Mucosa of stomach (tissue), 1 donor: ENCODE measurements at regions not wholly inside any gene's neighbourhood (a gene's known extent, or its start where the extent isn't known, plus 50 kb on each side); places are given as distances from the start of the nearest gene placed in this dataset.
A peak's percentile ranks its signal among the peaks of the same experiment; 100 is the strongest.
"Not testable (repeated sequence)": the region's sequence is repeated elsewhere in the genome, so short reads cannot be mapped to it uniquely, and the experiment has no call there.

Source experiments
- H3K27me3 ChIP-seq: one replicate; pipeline ENCODE4 v1.7.0; 2013; ENCODE audit warnings: mild to moderate bottlenecking, low read length; ENCODE audit not compliant: control insufficient read depth, insufficient read depth
- H3K36me3 ChIP-seq: one replicate; pipeline ENCODE4 v1.7.0; 2013; ENCODE audit warnings: low read length; ENCODE audit not compliant: control insufficient read depth, insufficient read depth
- H3K4me1 ChIP-seq: one replicate; pipeline ENCODE4 v1.7.0; 2013; ENCODE audit warnings: mild to moderate bottlenecking, low read length; ENCODE audit not compliant: control insufficient read depth, insufficient read depth
- H3K4me3 ChIP-seq: one replicate; pipeline ENCODE4 v1.7.0; 2013; ENCODE audit warnings: low read length
- H3K9ac ChIP-seq: one replicate; pipeline ENCODE4 v1.7.0; 2013; ENCODE audit warnings: mild to moderate bottlenecking, low read length, moderate library complexity
- H3K9me3 ChIP-seq: one replicate; pipeline ENCODE4 v1.7.0; 2013; ENCODE audit warnings: mild to moderate bottlenecking, low read length, moderate library complexity; ENCODE audit not compliant: control insufficient read depth
- donor health status: Pancreatic carcinoma.

GRCh38 chr4:3956165-3956867, 190.1 kb downstream of the ADRA2C start:
- H3K9ac ChIP-seq: peak overlapping the region; percentile 61
- not testable (repeated sequence) for H3K9me3 ChIP-seq, H3K36me3 ChIP-seq, H3K27me3 ChIP-seq, H3K4me3 ChIP-seq, H3K4me1 ChIP-seq

GRCh38 chr4:3961091-3961672, 195.0 kb downstream of the ADRA2C start:
- H3K4me3 ChIP-seq, H3K9me3 ChIP-seq, H3K27me3 ChIP-seq, H3K4me1 ChIP-seq, H3K9ac ChIP-seq, H3K36me3 ChIP-seq: not testable (repeated sequence)

DNA sequence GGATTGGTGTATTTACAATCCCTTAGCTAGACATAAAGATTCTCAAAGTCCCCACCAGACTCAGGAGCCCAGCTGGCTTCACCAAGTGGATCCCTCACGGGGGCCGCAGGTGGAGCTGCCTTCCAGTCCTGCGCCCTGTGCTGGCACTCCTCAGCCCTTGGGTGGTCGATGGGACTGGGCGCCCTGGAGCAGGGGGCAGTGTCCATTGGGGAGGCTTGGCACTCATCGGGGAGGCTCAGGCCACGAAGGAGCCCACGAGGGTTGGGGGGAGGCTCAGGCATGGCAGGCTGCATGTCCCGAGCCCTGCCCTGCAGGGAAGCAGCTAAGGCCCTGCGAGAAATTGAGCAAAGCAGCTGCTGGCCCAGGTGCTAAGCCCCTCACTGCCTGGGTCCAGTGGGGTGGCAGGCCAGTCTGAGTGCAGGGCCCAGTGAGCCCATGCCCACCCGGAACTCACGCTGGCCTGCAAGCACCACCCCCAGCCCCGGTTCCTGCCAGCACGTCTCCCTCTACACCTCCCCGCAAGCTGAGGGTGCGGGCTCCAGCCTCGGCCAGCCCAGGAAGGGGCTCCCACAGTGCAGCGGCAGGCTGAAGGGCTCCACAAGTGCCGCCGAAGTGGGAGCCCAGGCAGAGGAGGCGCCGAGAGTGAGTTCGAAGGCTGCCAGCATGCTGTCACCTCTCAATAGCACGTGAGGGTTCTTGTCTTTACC, 198.5 kb downstream of the ADRA2C start:
- not testable (repeated sequence) for H3K36me3 ChIP-seq, H3K4me1 ChIP-seq, H3K4me3 ChIP-seq, H3K27me3 ChIP-seq, H3K9me3 ChIP-seq, H3K9ac ChIP-seq

- H3K9me3 ChIP-seq, H3K9ac ChIP-seq, H3K36me3 ChIP-seq, H3K27me3 ChIP-seq, H3K4me1 ChIP-seq, H3K4me3 ChIP-seq: not testable (repeated sequence)
Measured at GRCh38 chr4:3967204-3967603, 201.0 kb downstream of the ADRA2C start.

DNA sequence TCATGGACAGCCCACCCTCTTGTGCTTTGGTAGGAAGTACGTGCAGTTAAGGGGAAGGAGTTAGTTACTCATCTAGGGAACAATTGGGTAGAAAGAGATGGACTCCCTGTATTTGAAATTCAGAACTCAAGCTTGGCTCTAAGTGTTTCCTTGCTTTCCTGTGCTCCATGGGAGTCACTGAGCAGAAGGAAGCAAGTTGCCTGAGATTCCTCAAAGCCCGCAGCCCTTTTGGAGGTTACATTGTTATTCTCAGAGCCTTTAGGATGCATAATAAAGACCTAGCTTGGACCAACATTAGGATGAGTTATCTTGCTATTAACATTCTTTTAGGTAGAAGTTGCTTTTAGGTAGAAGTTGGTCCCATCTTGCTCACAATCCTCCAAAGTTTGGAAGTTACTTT, 206.4 kb downstream of the ADRA2C start:
- H3K9ac ChIP-seq, H3K27me3 ChIP-seq, H3K36me3 ChIP-seq, H3K4me1 ChIP-seq, H3K9me3 ChIP-seq, H3K4me3 ChIP-seq: not testable (repeated sequence)

- not testable (repeated sequence) for H3K4me1 ChIP-seq, H3K9ac ChIP-seq, H3K36me3 ChIP-seq, H3K27me3 ChIP-seq, H3K4me3 ChIP-seq, H3K9me3 ChIP-seq
Measured at GRCh38 chr4:3973581-3974200, 207.5 kb downstream of the ADRA2C start.

DNA sequence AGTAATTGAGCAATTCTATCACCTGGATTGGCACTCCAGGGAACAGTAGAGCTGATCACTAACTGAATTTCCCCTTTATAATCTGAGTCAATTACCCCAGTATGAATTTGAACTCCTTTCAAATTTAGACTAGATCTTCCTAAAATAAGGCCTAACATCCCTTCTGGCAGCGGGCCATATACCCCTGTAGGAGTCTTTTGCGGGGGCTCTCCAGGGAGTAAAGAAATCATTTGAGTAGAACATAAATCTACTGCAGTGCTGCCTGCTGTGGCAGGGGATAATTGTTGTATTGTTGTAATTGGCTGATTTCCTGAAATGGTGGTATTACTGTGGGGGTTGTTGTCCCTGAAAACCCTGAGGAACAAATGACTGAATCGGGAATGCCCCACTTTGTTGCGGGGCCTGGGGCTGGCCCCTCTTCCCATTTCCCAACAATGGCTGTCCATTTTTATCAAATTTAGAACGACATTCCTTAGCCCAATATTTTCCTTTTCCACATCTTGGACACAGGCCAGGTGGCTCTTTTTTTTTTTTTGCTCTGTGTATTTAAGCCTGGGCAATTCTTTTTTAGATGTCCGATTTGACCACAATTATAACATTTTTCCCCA, 217.4 kb downstream of the ADRA2C start:
- not testable (repeated sequence) for H3K9me3 ChIP-seq, H3K4me1 ChIP-seq, H3K36me3 ChIP-seq, H3K4me3 ChIP-seq, H3K9ac ChIP-seq, H3K27me3 ChIP-seq

GRCh38 chr4:3984796-3985195, 218.6 kb downstream of the ADRA2C start:
- H3K4me3 ChIP-seq, H3K36me3 ChIP-seq, H3K9me3 ChIP-seq, H3K9ac ChIP-seq, H3K4me1 ChIP-seq, H3K27me3 ChIP-seq: not testable (repeated sequence)

GRCh38 chr4:3986412-3986811, 220.2 kb downstream of the ADRA2C start:
- not testable (repeated sequence) for H3K9me3 ChIP-seq, H3K27me3 ChIP-seq, H3K4me3 ChIP-seq, H3K4me1 ChIP-seq, H3K36me3 ChIP-seq, H3K9ac ChIP-seq

DNA sequence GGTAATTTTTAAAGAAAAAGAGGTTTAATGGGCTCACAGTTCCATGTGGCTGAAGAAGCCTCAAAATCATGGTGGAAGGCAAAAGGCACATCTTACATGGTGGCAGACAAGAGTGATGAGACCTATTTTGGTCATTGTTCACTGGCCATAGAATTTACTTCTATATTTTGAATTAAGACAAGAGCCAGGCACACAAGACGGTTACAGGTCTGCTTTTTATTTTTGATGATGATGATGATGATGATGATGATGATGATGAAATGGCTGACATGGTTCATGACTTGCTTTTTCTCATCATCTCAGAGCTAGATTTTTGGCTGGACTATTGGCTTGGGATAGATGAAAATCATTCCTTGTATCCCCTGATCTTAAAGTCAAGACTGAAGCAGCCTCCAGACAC, 229.3 kb downstream of the OTOP1 start:
- H3K9ac ChIP-seq, H3K9me3 ChIP-seq, H3K27me3 ChIP-seq, H3K4me1 ChIP-seq, H3K36me3 ChIP-seq, H3K4me3 ChIP-seq: not testable (repeated sequence)

DNA sequence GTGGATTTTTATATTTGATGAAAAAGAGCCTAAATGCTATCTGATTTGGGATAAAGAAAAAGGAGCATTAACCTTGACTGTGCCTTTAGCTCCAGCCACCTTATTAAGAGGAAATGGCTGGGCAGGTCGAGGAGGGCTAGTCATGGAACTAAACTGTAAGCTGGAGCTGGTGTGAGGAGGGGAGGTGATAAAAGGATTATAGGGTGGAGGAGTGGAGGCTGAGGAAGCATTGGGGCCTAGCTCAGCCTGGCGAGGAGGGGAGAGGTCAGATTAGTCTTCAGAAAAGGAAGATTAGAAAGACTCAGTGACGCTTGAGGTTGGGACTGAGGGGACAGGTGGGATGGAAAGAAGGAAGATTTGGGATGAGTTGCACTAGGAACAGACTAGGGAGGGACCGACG, 222.7 kb downstream of the OTOP1 start:
- not testable (repeated sequence) for H3K9me3 ChIP-seq, H3K4me1 ChIP-seq, H3K27me3 ChIP-seq, H3K9ac ChIP-seq, H3K4me3 ChIP-seq, H3K36me3 ChIP-seq

- not testable (repeated sequence) for H3K4me1 ChIP-seq, H3K9ac ChIP-seq
Measured at GRCh38 chr4:4004702-4005101, 222.0 kb downstream of the OTOP1 start.

More at GRCh38 chr4:4004702-4005101, 222.0 kb downstream of the OTOP1 start:
- H3K27me3 ChIP-seq, H3K9me3 ChIP-seq, H3K4me3 ChIP-seq, H3K36me3 ChIP-seq: not testable (repeated sequence)
